ENCODE measurements at regions not wholly inside any gene's neighbourhood (a gene's known extent, or its start where the extent isn't known, plus 50 kb on each side); places are given as distances from the start of the nearest gene placed in this dataset.
A peak's percentile ranks its signal among the peaks of the same experiment; 100 is the strongest.

DNA sequence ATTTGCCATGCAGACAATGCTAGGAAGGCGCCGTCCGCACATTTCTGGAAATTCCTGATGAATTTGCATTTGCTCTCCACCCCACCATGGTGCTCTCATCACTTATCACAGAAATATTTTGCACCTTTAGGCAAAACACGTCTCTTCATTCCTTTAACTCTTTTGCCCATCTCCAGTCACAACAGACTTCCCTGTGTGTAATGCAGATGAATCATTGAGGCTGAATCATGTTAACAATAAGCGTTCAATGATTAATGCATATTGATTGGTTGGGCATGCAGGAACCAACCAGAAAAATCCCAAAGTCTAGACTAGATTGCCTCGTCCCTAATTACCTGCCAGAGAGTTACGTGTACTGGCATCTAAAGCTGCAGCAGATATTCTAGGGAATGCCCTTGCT is 80.0 kb upstream of the ATXN1 start:
- Histone ChIP-seq H3K14ac (replicated peaks; ENCODE audit: low read depth, low read length) (no peak overlapping the region), H3K23ac (ENCODE audit: low read depth, low read length) (no peak overlapping the region), H4K8ac (ENCODE audit: low read depth in 2 of 2, low read length in 2 of 2) (no peak overlapping the region), H3K4me2 (ENCODE audit: low read depth, low read length) (no peak overlapping the region), H3K79me1 (ENCODE audit: low read depth in 1 of 2, low read length in 2 of 2) (no peaks in the 10 kb centered on the region), H3K18ac (ENCODE audit: low read depth, low read length) (no peak overlapping the region), H3K4ac (ENCODE audit: low read depth, low read length) (no peak overlapping the region), H3K36me3 (ENCODE audit: control insufficient read depth, insufficient read depth, low read length) (no peaks in the 10 kb centered on the region), H3K4me1 (ENCODE audit: control insufficient read depth, insufficient read depth, low read length) (peaks cover 4% of the 10 kb centered on the region), H3K9me3 (ENCODE audit: control insufficient read depth, insufficient read depth, low read length) (no peaks in the 10 kb centered on the region), H3K27me3 (ENCODE audit: control insufficient read depth, insufficient read depth, low read length) (no peaks in the 10 kb centered on the region), H2AK5ac (ENCODE audit: low read depth, low read length) (no peak overlapping the region), H3K56ac (ENCODE audit: extremely low read depth, insufficient read depth, low read length) (no peak overlapping the region), H3K27ac (ENCODE audit: insufficient read depth, low read length) (no peak overlapping the region), H2BK5ac (ENCODE audit: low read depth, low read length, poor library complexity, severe bottlenecking) (no peak overlapping the region), H2BK15ac (ENCODE audit: low read depth, low read length) (no peak overlapping the region), H2AFZ (replicated peaks; ENCODE audit: low read length, poor library complexity) (no peak overlapping the region), H2AK9ac (replicated peaks; ENCODE audit: low read depth, low read length, poor library complexity) (no peak overlapping the region), H3K9ac (ENCODE audit: low read depth, low read length) (no peak overlapping the region), H3K4me3 (ENCODE audit: insufficient read depth, low read depth, low read length) (no peak overlapping the region), H2BK20ac (ENCODE audit: low read depth, low read length) (no peak overlapping the region), H4K5ac (ENCODE audit: low read depth, low read length) (no peak overlapping the region), H3K9me1 (ENCODE audit: insufficient read depth, low read length) (0 out of 2 replicates have a peak, but pooled peaks cover 3% of the 10 kb centered on the region), H4K20me1 (ENCODE audit: insufficient read depth, low read length) (no peaks in the 10 kb centered on the region), H2BK120ac (ENCODE audit: low read depth, low read length) (no peak overlapping the region), H4K91ac (ENCODE audit: insufficient read depth, low read depth, low read length) (no peak overlapping the region)
- ATAC-seq (ENCODE audit: low read depth): no peak
- TF ChIP-seq RAD21 (IDR thresholded peaks at IDR 0.05; ENCODE audit: low read length): no peak
- no peak for TF ChIP-seq RCOR1 (IDR thresholded peaks at IDR 0.05; ENCODE audit: insufficient replicate concordance, low read length)
- TF ChIP-seq, protein P1, sequence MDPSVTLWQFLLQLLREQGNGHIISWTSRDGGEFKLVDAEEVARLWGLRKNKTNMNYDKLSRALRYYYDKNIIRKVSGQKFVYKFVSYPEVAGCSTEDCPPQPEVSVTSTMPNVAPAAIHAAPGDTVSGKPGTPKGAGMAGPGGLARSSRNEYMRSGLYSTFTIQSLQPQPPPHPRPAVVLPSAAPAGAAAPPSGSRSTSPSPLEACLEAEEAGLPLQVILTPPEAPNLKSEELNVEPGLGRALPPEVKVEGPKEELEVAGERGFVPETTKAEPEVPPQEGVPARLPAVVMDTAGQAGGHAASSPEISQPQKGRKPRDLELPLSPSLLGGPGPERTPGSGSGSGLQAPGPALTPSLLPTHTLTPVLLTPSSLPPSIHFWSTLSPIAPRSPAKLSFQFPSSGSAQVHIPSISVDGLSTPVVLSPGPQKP (IDR thresholded peaks at IDR 0.05; ENCODE audit: borderline replicate concordance, low read depth, low read length): no peak
- no peak for TF ChIP-seq POLR2A (IDR thresholded peaks at IDR 0.05; ENCODE audit: low read depth, low read length)
- no peak for TF ChIP-seq USF2 (IDR thresholded peaks at IDR 0.05; ENCODE audit: low read depth, low read length)
- no peak for TF ChIP-seq FOS (IDR thresholded peaks at IDR 0.05; ENCODE audit: low read depth, low read length)
- no peak for TF ChIP-seq NFE2L2 (IDR thresholded peaks at IDR 0.05; ENCODE audit: low read depth, low read length)
- TF ChIP-seq CTCF (conservative IDR thresholded peaks at IDR 0.05; ENCODE audit: low read depth, low read length): no peak
- no peak for TF ChIP-seq SMC3 (IDR thresholded peaks at IDR 0.05; ENCODE audit: low read depth, low read length)
- no peak for TF ChIP-seq MAFK (IDR thresholded peaks at IDR 0.05; ENCODE audit: low read depth, low read length)
- no peak for TF ChIP-seq MXI1 (IDR thresholded peaks at IDR 0.05; ENCODE audit: borderline replicate concordance, low read depth, low read length)
- intact Hi-C loops (cut with micrococcal nuclease) (loop anchor here (10.0 kb wide), 1 partner anchor 124 kb away; no protein-coding TSS in a partner anchor), in situ Hi-C loops (cut with MboI; ENCODE audit: low sequenced_read_pairs) (no loop called here), dilution Hi-C loops (cut with HindIII; ENCODE audit: low sequenced_read_pairs, unreplicated experiment) (no loop called here)
- WGBS, 2 experiments (ENCODE audit: extremely low coverage in 2 of 2, insufficient read length in 1 of 2): 87% methylated on average over 5 of the region's 7 CpGs; no CpG with 5 or more reads in 1 of the 2 experiments
- peak; percentile 7 for DNase-seq
- BruUV-seq (replicated peaks): no TSS peak
- ChIA-PET POLR2A (ENCODE audit: unreplicated experiment) (no interaction called here), CTCF (no interaction called here)
